ENCODE measurements at regions not wholly inside any gene's neighbourhood (a gene's known extent, or its start where the extent isn't known, plus 50 kb on each side); places are given as distances from the start of the nearest gene placed in this dataset.
"Not testable (repeated sequence)": the region's sequence is repeated elsewhere in the genome, so short reads cannot be mapped to it uniquely, and the experiment has no call there.

- TF ChIP-seq CTCF (IDR thresholded peaks at IDR 0.05); FOXP4 (CRISPR knock-in tag; IDR thresholded peaks at IDR 0.05); ZBTB21 (CRISPR knock-in tag; IDR thresholded peaks at IDR 0.05; ENCODE audit: borderline replicate concordance); ATF2 (CRISPR knock-in tag; IDR thresholded peaks at IDR 0.05; ENCODE audit: borderline replicate concordance, low read depth); CBFB (CRISPR knock-in tag; IDR thresholded peaks at IDR 0.05; ENCODE audit: low read depth); ZNF671 (CRISPR knock-in tag; IDR thresholded peaks at IDR 0.05); SMAD4 (CRISPR knock-in tag; IDR thresholded peaks at IDR 0.05); CREM (CRISPR knock-in tag; IDR thresholded peaks at IDR 0.05); E2F1 (CRISPR knock-in tag; IDR thresholded peaks at IDR 0.05); PRRX2 (CRISPR knock-in tag; IDR thresholded peaks at IDR 0.05): not testable (repeated sequence)
Observed at GRCh38 chr3:13733726-13734125, 146.1 kb downstream of the WNT7A start.
